Cerebellar nuclear complex (tissue), 1 donor: ENCODE measurements at regions not wholly inside any gene's neighbourhood (a gene's known extent, or its start where the extent isn't known, plus 50 kb on each side); places are given as distances from the start of the nearest gene placed in this dataset.
"Not testable (repeated sequence)": the region's sequence is repeated elsewhere in the genome, so short reads cannot be mapped to it uniquely, and the experiment has no call there.

Experiments
- DNase-seq, 2 experiments: peaks; one replicate each; lab custom pipeline; 2025; lab: John Stamatoyannopoulos, UW

DNA sequence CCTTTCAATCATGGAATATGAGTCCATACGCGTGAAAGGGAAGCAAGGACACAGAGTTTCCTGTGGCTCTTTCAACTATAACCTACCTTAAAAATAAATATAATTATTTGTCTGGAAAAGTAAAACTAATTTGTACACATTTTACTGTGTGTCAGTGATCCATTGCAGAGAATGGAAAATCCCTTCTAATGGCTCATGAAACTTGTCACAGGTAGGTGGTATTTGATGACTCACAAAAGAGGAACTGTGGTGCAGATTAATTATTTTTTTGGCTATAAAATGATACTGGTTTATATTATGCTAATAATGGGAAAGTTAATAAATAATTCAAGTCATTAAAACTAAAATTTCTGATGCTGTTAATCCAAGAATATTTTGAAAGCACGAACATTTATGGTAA, 792.2 kb downstream of the METTL15 start:
- no peak for DNase-seq

DNA sequence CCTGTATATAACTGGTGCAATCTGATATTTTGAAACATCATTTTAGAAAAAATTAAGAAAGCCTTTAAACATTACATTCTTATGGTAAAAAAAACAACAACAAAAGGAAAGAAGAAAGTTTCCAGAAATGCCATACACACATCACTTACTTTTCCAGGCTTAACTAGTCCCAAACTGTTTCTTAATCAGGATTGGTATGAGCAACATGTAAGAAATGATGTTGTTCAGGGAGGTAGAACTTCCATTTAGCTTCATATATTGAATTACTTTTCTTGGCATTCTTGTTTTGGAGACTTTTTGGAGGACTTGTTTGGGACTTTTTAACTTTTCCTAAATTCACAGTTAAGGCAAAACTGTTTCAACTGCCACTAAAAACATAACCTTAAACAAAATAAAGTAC, 791.5 kb downstream of the METTL15 start:
- no peak for DNase-seq

DNA sequence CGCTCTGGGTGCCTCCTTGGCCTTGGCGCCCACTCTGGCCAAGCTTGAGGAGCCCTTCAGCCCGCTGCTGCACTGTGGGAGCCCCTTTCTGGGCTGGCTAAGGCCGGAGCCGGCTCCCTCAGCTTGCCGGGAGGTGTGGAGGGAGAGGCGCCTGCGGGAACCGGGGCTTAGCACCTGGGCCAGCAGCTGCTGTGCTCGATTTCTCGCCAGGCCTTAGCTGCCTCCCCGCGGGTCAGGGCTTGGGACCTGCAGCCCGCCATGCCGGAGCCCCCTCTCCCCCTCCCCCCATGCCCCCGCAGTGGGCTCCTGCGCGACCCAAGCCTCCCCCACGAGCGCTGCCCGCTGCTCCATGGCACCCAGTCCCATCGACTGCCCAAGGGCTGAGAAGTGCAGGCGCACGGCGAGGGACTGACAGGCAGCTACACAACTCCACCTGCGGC, 782.4 kb downstream of the METTL15 start:
- not testable (repeated sequence) for DNase-seq

DNA sequence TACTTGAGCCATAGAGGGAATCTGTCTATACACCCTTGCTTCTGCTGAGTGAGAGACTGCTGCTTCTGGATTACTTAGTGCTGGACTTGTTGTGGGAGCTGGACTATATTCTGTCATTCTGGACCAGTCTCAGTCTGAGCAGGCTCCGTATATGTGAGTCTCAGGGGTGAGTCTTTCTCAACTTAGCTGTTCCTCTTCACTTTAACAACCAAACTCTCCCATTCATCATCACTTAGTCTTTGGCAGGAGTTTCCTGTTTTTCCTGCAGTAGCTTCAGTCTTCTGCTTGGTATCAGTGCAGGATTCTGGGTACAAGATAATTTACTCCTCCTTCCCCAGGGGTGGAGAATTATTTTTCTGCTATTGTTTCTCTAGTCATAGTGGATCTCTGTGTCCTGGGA, 779.5 kb downstream of the METTL15 start:
- no peak for DNase-seq

DNA sequence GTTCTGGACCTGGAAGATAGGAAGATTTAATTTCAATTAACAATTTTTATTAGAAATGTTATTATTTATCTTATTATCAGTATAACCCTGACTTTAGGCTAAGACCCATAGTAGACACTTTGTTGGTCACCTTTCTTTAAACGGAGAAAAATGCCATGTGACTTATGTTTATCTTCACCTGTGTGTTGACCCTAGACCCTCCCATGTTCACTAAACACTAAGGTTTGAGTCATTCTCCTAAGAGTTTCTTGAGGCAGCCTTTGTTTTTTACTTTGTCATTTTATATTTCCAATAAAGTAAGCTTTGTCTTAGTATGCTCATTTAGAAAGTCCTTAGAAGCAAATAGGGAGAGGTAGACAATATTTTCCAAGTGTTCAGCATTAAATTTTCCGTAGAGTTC, 771.7 kb downstream of the METTL15 start:
- no peak for DNase-seq

DNA sequence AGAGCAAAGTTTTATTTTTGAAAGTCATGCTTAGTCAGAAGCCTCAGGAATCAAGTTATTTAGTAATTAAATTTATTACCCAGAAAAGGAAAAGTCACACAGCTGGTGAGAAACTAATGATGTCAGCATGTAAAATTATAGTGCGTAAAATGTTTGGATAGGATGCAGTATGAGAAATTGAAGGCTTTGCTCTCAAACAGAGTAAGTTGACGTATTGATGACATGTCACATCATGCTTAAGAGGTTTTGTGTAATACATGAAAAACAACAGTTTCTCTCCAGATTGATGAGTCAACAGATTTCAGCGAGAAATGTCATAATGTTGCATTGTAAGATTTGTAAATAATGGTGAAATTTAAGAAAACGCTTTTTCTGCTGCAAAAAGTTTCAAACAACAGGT, 769.8 kb downstream of the METTL15 start:
- no peak for DNase-seq

DNA sequence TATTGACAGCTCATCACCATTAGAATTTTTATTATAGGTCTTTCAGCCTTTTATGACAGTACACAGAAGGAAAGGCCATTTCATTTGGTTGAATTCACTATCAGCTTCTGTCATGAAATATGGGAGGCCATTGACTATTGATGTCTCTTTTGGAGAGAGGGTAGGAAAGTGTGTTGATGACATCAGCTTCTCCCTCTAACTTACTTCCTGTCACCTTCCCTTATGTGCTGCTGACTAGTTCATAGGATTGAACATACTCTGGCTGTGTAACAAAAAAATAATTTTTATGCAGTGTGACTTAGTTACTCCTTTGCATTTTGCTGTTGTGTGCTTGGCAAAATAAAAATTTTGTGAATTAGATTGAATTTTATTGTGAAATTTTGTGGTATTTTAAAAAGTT, 769.2 kb downstream of the METTL15 start:
- no peak for DNase-seq

DNA sequence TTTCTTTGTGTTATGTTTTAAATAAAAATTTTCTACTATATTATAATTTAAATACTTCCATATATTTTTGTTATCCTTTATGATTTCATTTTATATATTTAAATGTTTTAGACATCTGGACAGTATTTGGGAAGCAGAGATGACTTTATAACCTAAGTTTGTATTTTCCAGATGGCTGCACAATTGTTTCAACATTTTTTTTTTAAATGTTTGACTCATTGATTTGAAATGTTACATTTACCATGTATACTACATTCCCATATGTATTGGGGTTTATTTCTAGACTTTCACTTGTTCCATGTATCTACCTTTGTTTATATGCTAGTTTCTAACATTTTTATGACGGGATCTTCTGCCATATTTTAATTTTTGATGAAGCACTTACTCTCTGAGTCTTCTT, 766.5 kb downstream of the METTL15 start:
- DNase-seq = no peak

DNA sequence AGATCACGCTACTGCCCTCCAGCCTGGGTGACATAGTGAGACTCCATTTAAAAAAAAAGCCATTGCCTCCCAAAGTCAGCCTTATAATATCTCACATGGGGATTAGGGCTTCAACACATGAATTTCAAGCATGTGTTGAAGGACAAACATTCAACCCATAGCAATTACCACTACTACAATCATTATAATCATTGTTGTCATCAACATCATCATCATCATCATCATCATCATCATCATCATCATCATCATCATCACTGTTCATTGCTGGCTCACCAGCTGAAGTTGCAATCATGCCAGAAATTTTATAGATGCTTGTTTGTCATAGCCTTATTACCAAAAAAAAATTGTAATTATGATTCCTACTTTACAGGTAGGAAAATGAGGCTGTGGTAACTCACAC, 762.9 kb downstream of the METTL15 start:
- DNase-seq = no peak

DNA sequence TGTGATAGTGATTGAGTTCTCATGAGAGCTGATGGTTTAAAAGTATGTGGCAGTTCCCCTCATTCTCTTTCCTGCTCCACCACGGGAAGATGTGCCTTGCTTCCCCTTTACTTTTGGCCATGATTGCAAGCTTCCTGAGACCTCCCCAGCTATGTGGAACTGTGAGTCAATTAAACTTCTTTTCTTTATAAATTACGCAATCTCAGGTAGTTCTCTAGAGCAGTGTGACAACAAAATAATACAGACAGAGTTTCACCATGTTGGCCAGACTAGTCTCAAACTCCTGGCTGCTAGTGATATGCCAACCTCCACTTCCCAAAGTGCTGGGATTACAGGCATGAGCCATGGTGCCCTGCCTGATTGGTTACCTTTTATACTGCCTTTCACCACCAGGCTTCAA, 755.2 kb downstream of the METTL15 start:
- no peak for DNase-seq

DNA sequence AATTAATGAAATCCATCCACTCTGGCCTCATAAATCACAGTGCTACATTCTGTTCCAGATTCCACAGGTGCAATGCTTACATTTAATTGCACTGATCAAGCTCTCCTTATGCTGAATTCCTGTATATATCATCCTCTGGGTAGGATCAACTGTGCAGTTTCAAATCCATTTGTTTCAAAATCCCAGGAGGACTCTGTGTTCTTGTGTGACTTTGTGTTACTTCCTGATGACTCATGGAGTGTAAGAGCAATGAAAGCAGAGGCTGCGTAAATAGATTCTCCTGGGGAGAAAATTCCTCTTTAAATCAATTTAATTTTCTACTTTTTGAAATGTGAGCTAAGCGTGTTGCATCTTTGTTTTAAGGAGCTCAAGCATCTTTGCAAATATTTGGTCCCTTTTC, 752.7 kb downstream of the METTL15 start:
- DNase-seq = no peak

DNA sequence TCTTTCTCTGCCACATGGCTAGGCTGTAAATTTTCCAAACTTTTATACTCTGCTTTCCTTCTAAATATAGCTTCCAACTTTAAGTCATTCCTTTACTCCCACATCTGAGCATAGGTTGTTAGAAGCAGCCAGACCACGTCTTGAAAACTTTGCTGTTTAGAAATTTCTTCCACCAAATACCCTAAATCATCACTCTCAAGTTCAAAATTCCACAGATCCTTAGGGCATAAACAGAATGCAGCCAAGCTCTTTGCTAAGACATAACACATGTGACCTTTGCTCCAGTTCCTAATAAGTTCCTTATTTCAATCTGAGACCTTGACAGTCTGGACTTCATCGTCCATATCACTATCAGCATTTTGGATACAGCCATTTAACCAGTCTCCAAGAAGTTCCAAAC, 749.9 kb downstream of the METTL15 start:
- no peak for DNase-seq

DNA sequence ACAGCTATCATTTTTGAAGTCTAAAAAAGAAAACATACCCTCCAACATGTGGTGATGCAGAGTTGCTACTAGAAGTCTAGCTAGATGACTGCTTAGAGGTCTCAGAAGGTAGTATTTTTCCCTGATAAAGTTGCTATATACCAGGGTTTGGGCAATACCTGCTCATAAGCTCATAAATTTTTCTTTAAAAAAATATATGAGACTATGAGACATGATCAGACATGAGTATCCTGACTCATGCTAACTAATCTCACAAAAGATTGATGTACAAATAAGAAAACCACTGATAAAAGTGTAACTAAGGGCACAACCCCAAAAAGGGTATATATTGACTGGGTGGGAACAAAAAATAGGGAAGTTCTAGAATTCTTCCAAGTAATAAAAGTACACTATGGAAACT, 740.9 kb downstream of the METTL15 start:
- no peak for DNase-seq

DNA sequence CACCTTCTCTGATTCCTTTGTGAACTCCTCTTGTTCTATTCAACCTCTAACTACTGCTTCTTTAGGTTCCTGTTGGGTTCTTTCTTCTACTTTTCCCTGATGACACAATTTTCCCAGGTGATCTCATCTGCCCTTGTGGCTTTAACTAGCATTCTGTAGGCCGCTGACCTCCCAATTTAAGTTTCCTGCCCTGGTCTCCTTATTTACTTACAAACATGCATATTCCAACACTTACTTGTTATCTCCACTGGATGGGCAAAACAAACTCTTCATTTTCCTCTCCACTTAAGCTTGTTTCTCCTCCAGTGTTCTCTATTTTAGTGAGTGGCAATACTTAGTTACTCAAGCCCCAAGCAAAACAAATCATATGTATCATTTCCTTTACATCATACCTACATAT, 734.5 kb downstream of the METTL15 start:
- DNase-seq = no peak

DNA sequence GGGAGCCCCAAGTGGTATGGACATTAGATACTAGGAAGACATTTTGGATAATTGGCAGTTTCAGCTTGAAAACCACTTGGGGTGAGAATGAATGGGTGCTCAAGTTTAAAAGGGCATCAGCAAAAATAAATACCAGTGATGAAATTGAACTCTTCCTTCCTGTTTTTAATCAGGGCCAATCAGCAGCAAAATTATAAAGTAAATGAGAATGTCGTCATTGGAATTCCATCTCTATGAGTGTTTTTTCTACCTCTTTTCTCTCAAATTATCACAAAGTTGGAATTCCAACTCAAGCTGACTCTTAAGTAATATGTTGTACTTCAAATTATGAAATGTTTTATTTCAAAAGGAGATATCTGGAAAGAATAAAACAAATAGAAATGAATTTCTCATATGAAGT, 730.6 kb downstream of the METTL15 start:
- no peak for DNase-seq

DNA sequence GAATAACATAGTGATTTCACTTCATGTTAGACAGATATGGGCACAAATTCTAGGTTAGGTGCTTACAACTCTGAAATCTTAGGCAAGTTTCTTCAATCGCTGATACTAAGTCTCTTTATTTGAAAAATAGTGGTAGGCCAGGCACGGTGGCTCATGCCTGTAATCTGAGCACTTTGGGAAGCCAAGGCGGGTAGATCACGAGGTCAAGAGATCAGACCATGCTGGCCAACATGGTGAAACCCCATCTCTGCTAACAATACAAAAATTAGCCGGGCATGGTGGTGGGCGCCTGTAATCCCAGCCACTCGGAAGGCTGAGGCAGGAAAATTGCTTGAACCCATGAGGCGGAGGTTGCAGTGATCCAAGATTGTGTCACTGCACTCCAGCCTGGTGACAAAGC, 729.4 kb downstream of the METTL15 start:
- no peak for DNase-seq

DNA sequence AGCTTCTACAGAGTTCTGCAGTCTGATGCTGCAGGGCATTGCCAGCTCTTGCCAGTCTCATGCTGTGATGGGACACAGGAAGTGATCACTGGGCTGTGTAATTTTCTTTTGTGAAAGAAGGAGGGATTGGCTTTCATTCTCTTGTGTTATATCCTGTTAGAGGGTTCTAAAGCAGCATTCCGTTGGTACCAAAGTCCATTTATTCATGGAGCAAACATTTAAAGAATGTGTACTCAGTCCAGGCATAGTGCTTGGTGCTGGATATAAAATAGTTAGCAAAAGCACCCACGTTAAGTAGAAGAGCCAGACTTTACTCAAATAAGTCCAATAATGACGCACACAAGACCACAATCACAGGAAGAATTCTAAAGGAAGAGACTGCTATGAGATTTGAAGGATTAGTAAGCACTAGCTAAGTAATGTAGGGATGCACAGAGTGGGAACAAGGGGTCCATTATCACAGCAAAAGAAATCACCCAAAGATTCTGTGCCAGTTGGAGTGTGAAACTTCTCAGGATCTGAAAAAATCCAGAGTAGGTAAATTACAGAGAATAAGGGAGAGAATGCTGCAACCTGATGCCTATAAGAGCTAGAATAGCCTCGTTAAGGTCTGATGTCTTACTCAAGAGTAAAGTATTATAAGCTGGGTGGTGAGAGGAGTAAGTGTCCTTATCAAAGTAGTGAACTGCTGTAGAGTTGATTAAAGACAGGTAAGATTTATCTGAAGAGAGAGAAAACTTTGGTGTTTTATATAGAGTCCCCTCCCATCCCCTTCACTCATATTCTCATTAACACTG, 728.3 kb downstream of the METTL15 start:
- DNase-seq = no peak

DNA sequence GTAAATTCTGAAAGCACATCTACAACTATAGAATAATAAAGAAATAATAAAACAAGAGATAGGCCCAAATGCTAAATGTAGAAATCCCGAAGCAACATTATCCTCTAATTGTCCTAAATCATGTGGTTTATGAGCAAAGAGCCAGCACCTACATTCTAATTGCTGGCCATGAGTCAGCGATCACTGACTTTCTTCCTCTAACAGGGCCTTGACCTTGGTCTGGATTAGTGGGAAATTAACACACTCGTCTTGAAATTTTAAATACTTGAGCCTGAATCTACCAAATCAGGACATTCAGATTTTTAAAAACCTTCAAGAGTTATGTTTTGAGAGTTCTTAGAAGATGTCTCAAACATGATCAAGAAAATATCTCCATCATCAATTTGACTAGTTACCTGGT, 727.6 kb downstream of the METTL15 start:
- DNase-seq = no peak

DNA sequence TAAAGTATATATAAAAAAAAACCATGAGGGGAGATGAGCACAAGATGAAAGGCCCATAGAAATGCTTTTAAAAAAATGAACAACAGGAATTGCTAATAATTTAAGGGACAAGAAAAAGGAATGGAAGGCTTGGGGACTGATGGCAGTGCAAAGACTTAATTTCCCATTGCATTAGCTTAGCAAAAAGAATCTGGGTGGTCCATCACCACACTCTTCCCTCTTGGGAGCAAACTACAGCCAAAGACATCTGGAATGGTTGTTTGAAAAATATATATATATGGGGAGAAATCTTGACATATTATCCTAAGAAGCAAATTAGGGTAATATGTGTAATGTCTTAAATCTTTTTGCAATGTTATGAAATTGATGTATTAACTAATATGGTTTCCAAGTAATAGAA, 727.1 kb downstream of the METTL15 start:
- no peak for DNase-seq

DNA sequence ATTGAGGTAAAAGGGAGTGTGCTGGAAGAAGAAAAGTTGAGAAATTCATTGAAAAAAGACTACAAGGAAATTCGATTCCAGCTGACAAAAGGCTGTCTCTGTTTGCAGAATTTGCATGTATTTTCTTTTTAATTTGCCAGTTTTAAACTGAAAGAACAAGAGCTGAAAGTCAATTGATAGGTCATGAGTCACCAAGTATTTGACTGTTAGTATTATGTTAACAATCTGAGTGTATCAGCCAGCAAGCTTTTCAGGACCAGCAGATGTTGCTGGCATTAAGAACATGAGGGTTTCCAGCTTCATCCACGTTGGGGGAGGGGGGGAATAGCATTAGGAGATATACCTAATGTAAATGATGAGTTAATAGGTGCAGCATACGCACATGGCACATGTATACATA, 726.7 kb downstream of the METTL15 start:
- no peak for DNase-seq

DNA sequence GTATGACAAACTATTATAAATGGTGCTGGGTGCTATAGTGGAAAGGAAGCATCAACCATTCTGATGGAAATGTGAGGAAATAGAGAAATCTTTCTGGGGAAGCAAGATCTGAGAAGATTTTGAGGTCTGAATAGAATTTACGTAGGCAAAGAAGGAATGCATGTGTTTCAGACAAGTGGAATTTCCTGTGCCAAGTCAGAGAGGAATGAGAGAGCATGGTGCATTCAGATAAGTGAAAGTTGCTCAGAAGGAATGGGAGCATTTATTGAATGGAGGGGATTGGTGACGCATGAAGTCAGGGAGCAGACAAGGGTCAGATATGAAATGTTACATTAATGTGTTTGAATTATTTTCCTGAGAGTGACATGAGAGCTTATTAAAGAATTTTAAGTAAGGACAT, 725.5 kb downstream of the METTL15 start:
- no peak for DNase-seq

DNA sequence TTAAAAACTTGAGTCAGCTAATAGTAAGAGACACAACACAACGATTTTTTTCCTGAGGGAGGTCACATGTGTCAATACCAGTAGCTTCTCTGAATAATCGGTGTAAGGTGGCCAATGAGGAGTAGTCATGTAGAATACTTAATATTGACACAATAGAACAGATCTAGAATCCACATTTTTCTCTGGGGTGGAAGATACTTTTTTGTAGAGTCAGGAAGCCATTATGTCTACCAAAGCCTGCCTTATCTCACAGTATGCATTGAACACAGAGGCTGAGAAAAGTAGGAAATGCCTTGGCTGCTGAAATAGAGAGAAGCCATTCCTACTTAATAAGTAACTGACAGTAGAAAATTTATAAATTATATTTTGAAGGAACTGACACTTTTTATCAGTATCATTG, 725.0 kb downstream of the METTL15 start:
- DNase-seq = no peak

DNA sequence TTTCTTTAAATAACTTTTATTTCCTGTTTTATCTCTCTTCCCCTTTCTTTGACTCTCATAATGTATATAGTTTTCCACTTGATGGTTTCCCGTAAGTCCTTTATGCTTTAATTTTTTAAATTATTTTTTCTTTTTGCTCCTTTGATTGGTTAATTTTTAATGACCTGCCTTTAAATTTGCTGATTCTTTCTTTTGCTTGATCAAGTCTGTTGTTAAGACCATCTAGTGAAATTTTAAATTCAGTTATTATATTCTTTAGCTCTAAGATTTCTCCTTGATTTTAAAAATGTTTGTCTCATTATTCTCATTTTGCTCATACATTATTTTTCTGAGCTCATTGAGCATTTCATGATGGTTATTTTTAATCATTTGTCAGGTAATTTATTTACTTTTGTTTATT, 718.6 kb downstream of the METTL15 start:
- DNase-seq = no peak

DNA sequence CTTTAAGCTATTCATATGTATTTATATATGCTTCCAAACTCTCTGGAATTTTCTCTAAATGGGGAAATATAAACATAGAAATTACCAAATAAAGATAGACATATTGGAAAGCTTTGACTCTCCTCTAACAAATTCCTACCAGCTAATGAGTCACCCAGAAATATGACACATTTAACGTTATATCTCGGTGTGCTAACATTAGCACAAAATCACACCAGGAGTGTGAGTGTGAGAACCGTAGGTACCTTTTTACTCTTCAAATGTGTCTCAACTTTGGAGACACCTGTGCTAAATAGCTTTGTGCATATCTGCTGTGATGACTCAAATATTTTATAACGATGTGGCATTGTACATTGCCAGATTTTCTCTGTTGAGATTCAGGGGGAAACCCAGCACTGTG, 714.4 kb downstream of the METTL15 start:
- DNase-seq = no peak
